Thoracic aorta (tissue), 2 donors: ENCODE measurements at regions not wholly inside any gene's neighbourhood (a gene's known extent, or its start where the extent isn't known, plus 50 kb on each side); places are given as distances from the start of the nearest gene placed in this dataset.

ENCODE experiments used
- ATAC-seq: fragments of 150-250 bp; one replicate; pipeline ENCODE4 v1.8.0; 2017; ENCODE audit warnings: low read depth; ENCODE audit not compliant: insufficient number of reproducible peaks, low FRiP score
- DNase-seq: peaks from one replicate; pipeline ENCODE4 v3.0.0-alpha.2; 2020; ENCODE audit warnings: low spot score
- H3K27ac ChIP-seq, 2 donors: fragments of 200-600 bp; sonication (generic); 1 replicate in 1 of 2; 2 replicates in 1 of 2; pipeline ENCODE4 v1.5.1; 2016; ENCODE audit warnings: mild to moderate bottlenecking in 2 of 2, moderate library complexity in 2 of 2
- H3K27me3 ChIP-seq: fragments of 200-600 bp; sonication (generic); replicated peaks from 2 replicates; pipeline ENCODE4 v1.6.0; 2016; ENCODE audit warnings: mild to moderate bottlenecking; ENCODE audit not compliant: insufficient read depth
- H3K36me3 ChIP-seq: fragments of 200-600 bp; sonication (generic); one replicate; pipeline ENCODE4 v1.5.1; 2016
- H3K4me1 ChIP-seq, 2 donors: fragments of 200-600 bp; sonication (generic); 1 replicate in 1 of 2; 2 replicates in 1 of 2; pipeline versions ENCODE4 v1.5.1 to v1.6.0; 2016; ENCODE audit warnings: low read depth in 2 of 2, mild to moderate bottlenecking in 1 of 2; ENCODE audit not compliant: control insufficient read depth in 1 of 2
- H3K4me3 ChIP-seq: fragments of 200-600 bp; sonication (generic); 2 replicates; pipeline ENCODE4 v1.5.1; 2016; ENCODE audit warnings: mild to moderate bottlenecking
- H3K9me3 ChIP-seq: fragments of 200-600 bp; sonication (generic); 2 replicates; pipeline ENCODE4 v1.5.1; 2016
- TF ChIP-seq, protein P1 (sequence below): fragments of 200-600 bp; sonication (generic); IDR thresholded peaks from one replicate; pipeline ENCODE4 v1.5.1; 2019; ENCODE audit warnings: antibody characterized with exemption

DNA sequence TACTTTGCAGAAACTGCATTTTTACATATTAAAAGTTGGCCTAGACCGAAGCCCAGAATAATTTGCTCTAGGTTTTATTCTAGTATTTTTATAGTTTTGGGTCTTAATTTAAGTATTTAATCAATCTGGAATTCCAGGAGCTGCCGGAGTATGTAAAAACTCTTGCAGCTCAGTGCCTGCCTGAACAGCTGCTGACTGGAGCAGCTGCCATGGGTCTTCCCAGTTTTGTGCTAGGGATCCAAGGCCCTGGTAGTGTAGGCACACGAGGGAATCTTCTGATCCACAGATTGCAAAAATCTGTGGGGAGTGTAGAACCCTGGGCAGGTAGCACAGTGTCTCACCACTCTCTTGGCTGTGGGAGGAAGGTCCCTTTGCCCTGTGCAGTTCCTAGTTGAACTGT, 87.0 kb upstream of the HS3ST3A1 start:
- Histone ChIP-seq H3K36me3 (no peaks in the 10 kb centered on the region), H3K27ac (no peak overlapping the region), H3K9me3 (no peaks in the 10 kb centered on the region), H3K4me3 (no peak overlapping the region), H3K27me3 (no peaks in the 10 kb centered on the region), H3K4me1 (no peaks in the 10 kb centered on the region)
- no peak for ATAC-seq
- DNase-seq = no peak
- TF ChIP-seq, protein P1, sequence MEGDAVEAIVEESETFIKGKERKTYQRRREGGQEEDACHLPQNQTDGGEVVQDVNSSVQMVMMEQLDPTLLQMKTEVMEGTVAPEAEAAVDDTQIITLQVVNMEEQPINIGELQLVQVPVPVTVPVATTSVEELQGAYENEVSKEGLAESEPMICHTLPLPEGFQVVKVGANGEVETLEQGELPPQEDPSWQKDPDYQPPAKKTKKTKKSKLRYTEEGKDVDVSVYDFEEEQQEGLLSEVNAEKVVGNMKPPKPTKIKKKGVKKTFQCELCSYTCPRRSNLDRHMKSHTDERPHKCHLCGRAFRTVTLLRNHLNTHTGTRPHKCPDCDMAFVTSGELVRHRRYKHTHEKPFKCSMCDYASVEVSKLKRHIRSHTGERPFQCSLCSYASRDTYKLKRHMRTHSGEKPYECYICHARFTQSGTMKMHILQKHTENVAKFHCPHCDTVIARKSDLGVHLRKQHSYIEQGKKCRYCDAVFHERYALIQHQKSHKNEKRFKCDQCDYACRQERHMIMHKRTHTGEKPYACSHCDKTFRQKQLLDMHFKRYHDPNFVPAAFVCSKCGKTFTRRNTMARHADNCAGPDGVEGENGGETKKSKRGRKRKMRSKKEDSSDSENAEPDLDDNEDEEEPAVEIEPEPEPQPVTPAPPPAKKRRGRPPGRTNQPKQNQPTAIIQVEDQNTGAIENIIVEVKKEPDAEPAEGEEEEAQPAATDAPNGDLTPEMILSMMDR = no peak

DNA sequence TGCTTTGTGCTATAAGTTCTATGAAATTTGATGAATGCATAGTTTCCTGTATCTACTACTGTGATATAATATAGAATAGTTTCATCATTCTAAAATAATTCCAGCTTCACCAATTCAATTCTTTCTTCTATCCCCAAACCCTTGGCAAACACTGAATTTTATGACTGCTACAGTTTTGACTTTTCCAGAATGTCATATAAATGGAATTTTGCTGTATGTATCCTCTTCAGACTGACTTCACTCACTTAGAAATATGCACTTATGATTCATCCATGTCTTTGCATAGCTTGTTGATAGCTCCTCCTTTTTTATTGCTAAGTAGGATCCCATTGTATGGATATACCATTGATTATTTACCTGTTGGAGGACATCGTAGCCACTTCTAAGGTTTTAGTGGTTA, 89.1 kb upstream of the HS3ST3A1 start:
- DNase-seq (no peak), ATAC-seq (no peak)
- no peaks in the 10 kb centered on the region for H3K36me3 ChIP-seq
- H3K9me3 ChIP-seq = no peaks in the 10 kb centered on the region
- no peak overlapping the region for H3K4me3 ChIP-seq
- TF ChIP-seq, protein P1 = no peak
- no peaks in the 10 kb centered on the region for H3K27me3 ChIP-seq
- H3K27ac ChIP-seq = no peak overlapping the region
- no peaks in the 10 kb centered on the region for H3K4me1 ChIP-seq

- Histone ChIP-seq H3K4me3 (no peak overlapping the region), H3K27me3 (no peaks in the 10 kb centered on the region), H3K27ac (no peak overlapping the region), H3K9me3 (no peaks in the 10 kb centered on the region), H3K4me1 (no peaks in the 10 kb centered on the region), H3K36me3 (no peaks in the 10 kb centered on the region)
- ATAC-seq (no peak), DNase-seq (no peak)
- TF ChIP-seq, protein P1 = no peak
Measured at GRCh38 chr17:13694934-13695333, 93.2 kb upstream of the HS3ST3A1 start.

DNA sequence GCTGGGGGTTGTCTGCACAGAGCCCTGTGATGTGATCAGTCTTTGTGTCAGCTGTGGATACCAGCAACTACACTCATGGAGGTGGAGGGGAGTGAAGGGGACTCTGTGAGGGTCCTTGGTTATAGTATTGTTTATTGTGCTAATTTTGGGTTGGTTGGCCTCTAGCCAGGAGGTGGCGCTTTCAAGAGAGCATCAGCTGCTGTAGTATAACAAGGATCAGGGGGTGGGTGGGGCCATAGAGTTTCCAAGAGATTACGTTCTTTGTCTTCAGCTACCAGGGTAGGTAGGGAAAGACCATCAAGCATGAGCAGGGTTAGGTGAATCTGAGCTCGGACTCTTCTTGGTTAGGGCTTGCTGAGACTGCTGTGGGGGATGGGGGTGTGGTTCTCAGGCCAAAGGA, 97.1 kb upstream of the HS3ST3A1 start:
- TF ChIP-seq, protein P1 = no peak
- ATAC-seq (no peak), DNase-seq (no peak)
- H3K27ac ChIP-seq = no peak overlapping the region
- H3K27me3 ChIP-seq = no peaks in the 10 kb centered on the region
- no peaks in the 10 kb centered on the region for H3K36me3 ChIP-seq
- no peaks in the 10 kb centered on the region for H3K9me3 ChIP-seq
- H3K4me1 ChIP-seq = no peaks in the 10 kb centered on the region
- no peak overlapping the region for H3K4me3 ChIP-seq

DNA sequence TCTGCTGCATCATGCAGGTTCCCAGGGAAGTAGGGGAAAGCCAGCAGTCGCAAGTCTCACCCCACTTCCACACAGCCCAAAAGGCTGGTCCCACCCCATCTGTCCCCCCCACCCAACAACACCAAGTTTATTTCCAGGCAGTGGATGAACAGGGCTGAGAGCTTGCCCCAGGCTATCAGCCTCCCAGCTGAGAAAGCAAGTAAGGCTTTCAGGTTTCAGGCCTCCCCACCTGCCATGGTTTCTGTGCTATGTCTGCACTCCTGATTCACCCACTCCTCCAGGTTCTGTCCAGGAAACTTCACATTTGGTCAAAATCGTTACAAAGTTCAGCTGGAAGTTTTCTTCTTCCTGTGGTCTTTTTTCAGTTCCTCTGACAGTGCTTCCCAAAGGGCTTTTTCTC, 97.5 kb upstream of the HS3ST3A1 start:
- H3K27me3 ChIP-seq = no peaks in the 10 kb centered on the region
- no peak overlapping the region for H3K27ac ChIP-seq
- H3K4me3 ChIP-seq = no peak overlapping the region
- no peaks in the 10 kb centered on the region for H3K36me3 ChIP-seq
- no peak for DNase-seq
- no peaks in the 10 kb centered on the region for H3K4me1 ChIP-seq
- TF ChIP-seq, protein P1 = no peak
- no peak for ATAC-seq
- no peaks in the 10 kb centered on the region for H3K9me3 ChIP-seq
